H9 (cell line): ENCODE measurements at regions not wholly inside any gene's neighbourhood (a gene's known extent, or its start where the extent isn't known, plus 50 kb on each side); places are given as distances from the start of the nearest gene placed in this dataset.

Source experiments
- DNase-seq: peaks from one replicate; pipeline ENCODE4 v3.0.0-alpha.2; 2017
- H2AFZ ChIP-seq: one replicate; pipeline ENCODE4 v1.6.1; 2013; ENCODE audit warnings: mild to moderate bottlenecking, low read length, control low read depth, moderate library complexity
- H2AK5ac ChIP-seq: 2 replicates; pipeline ENCODE4 v1.6.1; 2013; ENCODE audit warnings: low read length, control low read depth, mixed read lengths; ENCODE audit not compliant: insufficient read length
- H2BK120ac ChIP-seq: one replicate; pipeline ENCODE4 v1.6.1; 2013; ENCODE audit warnings: low read depth, mild to moderate bottlenecking, low read length, control low read depth, inconsistent platforms; ENCODE audit not compliant: poor library complexity, severe bottlenecking
- H2BK12ac ChIP-seq: 2 replicates; pipeline ENCODE4 v1.6.1; 2013; ENCODE audit warnings: low read length, control low read depth, mixed read lengths, low read depth; ENCODE audit not compliant: insufficient read length
- H2BK15ac ChIP-seq: 2 replicates; pipeline ENCODE4 v1.6.1; 2013; ENCODE audit warnings: low read depth, low read length, control low read depth
- H2BK20ac ChIP-seq: one replicate; pipeline ENCODE4 v1.6.1; 2013; ENCODE audit warnings: low read depth, mild to moderate bottlenecking, low read length, control low read depth, inconsistent platforms; ENCODE audit not compliant: poor library complexity, severe bottlenecking
- H2BK5ac ChIP-seq: 2 replicates; pipeline ENCODE4 v1.6.1; 2013; ENCODE audit warnings: low read length, control low read depth, mixed read lengths; ENCODE audit not compliant: insufficient read length
- H3K14ac ChIP-seq: 2 replicates; pipeline ENCODE4 v1.6.1; 2013; ENCODE audit warnings: low read length, control low read depth; ENCODE audit not compliant: insufficient read depth
- H3K18ac ChIP-seq: 2 replicates; pipeline ENCODE4 v1.6.1; 2013; ENCODE audit warnings: low read depth, mild to moderate bottlenecking, mixed read lengths, low read length, control low read depth; ENCODE audit not compliant: insufficient read length
- H3K23ac ChIP-seq: 2 replicates; pipeline ENCODE4 v1.6.1; 2013; ENCODE audit warnings: low read length, control low read depth, mixed read lengths, low read depth; ENCODE audit not compliant: insufficient read length
- H3K23me2 ChIP-seq: 2 replicates; pipeline ENCODE4 v1.6.1; 2013; ENCODE audit warnings: low read depth, mild to moderate bottlenecking, mixed read lengths, low read length, control low read depth; ENCODE audit not compliant: insufficient read length, poor library complexity, severe bottlenecking
- H3K27ac ChIP-seq: 2 replicates; pipeline ENCODE4 v1.5.1; 2013; ENCODE audit warnings: low read length, control low read depth, mixed read lengths, low read depth; ENCODE audit not compliant: insufficient read length
- H3K27me3 ChIP-seq: 2 replicates; pipeline ENCODE4 v1.6.1; 2013; ENCODE audit warnings: low read length, control low read depth, inconsistent platforms; ENCODE audit not compliant: insufficient read depth
- H3K4ac ChIP-seq: 2 replicates; pipeline ENCODE4 v1.6.1; 2013; ENCODE audit warnings: low read depth, mild to moderate bottlenecking, control low read depth, inconsistent platforms, low read length, moderate library complexity
- H3K4me1 ChIP-seq: 2 replicates; pipeline ENCODE4 v1.6.1; 2013; ENCODE audit warnings: low read length, control low read depth, inconsistent platforms; ENCODE audit not compliant: insufficient read depth
- H3K4me2 ChIP-seq: 2 replicates; pipeline ENCODE4 v1.6.1; 2013; ENCODE audit warnings: low read length, control low read depth, mixed read lengths; ENCODE audit not compliant: insufficient read length, insufficient read depth
- H3K56ac ChIP-seq: 2 replicates; pipeline ENCODE4 v1.6.1; 2013; ENCODE audit warnings: low read depth, mild to moderate bottlenecking, mixed read lengths, low read length, control low read depth; ENCODE audit not compliant: insufficient read length
- H3K79me1 ChIP-seq: 2 replicates; pipeline ENCODE4 v1.6.1; 2013; ENCODE audit warnings: low read depth, mild to moderate bottlenecking, moderate library complexity, low read length, control low read depth, inconsistent platforms; ENCODE audit not compliant: insufficient read depth, poor library complexity, severe bottlenecking
- H3K79me2 ChIP-seq: 2 replicates; pipeline ENCODE4 v1.6.1; 2013; ENCODE audit warnings: low read length, control low read depth, inconsistent platforms; ENCODE audit not compliant: insufficient read depth
- H3K9ac ChIP-seq: 2 replicates; pipeline ENCODE4 v1.6.1; 2013; ENCODE audit warnings: low read length, control low read depth, mixed read lengths; ENCODE audit not compliant: insufficient read length; ENCODE audit errors: extremely low read depth
- H3K9me3 ChIP-seq: one replicate; pipeline ENCODE4 v1.6.1; 2013; ENCODE audit warnings: low read depth, low read length, inconsistent platforms; ENCODE audit not compliant: control insufficient read depth
- H3T11ph ChIP-seq: one replicate; pipeline ENCODE4 v1.6.1; 2013; ENCODE audit warnings: mild to moderate bottlenecking, low read length, control low read depth, inconsistent platforms
- H4K20me1 ChIP-seq: one replicate; pipeline ENCODE4 v1.6.1; 2013; ENCODE audit not compliant: control insufficient read depth, insufficient read length, insufficient read depth
- H4K5ac ChIP-seq: 2 replicates; pipeline ENCODE4 v1.6.1; 2013; ENCODE audit warnings: low read depth, mild to moderate bottlenecking, mixed read lengths, low read length, control low read depth; ENCODE audit not compliant: insufficient read length
- H4K8ac ChIP-seq: replicated peaks from 2 replicates; pipeline ENCODE4 v1.6.1; 2013; ENCODE audit warnings: low read length, control low read depth, mixed read lengths, low read depth; ENCODE audit not compliant: insufficient read length
- H4K91ac ChIP-seq: 2 replicates; pipeline ENCODE4 v1.6.1; 2013; ENCODE audit warnings: low read depth, mild to moderate bottlenecking, moderate library complexity, mixed read lengths, low read length, control low read depth; ENCODE audit not compliant: insufficient read length
- H3K27ac Mint-ChIP-seq, 3 experiments: 2 replicates in 2 of 3; 3 replicates in 1 of 3; pipeline ENCODE4 v1.8.0; 2020 to 2021; ENCODE audit warnings: mixed read lengths in 3 of 3, mild to moderate bottlenecking in 1 of 3, moderate library complexity in 1 of 3
- H3K27me3 Mint-ChIP-seq: 2 replicates; pipeline ENCODE4 v1.8.0; 2021; ENCODE audit warnings: low read depth, mild to moderate bottlenecking, moderate library complexity, mixed read lengths
- H3K36me3 Mint-ChIP-seq, 3 experiments: 2 replicates in 2 of 3; 3 replicates in 1 of 3; pipeline ENCODE4 v1.8.0; 2020 to 2021; ENCODE audit warnings: low read depth in 3 of 3, mixed read lengths in 3 of 3; ENCODE audit not compliant: insufficient read depth in 1 of 3
- H3K4me1 Mint-ChIP-seq, 2 experiments: 2 replicates each; pipeline ENCODE4 v1.8.0; 2020; ENCODE audit warnings: mixed read lengths in 2 of 2
- H3K4me3 Mint-ChIP-seq, 2 experiments: 2 replicates in 1 of 2; 3 replicates in 1 of 2; pipeline ENCODE4 v1.8.0; 2020 to 2021; ENCODE audit warnings: mild to moderate bottlenecking in 2 of 2, mixed read lengths in 2 of 2, moderate library complexity in 1 of 2
- H3K9me3 Mint-ChIP-seq, 2 experiments: 2 replicates in 1 of 2; 3 replicates in 1 of 2; pipeline ENCODE4 v1.8.0; 2020; ENCODE audit warnings: mild to moderate bottlenecking in 2 of 2, mixed read lengths in 2 of 2, moderate library complexity in 1 of 2
- WGBS: extraction: QIAGEN DNeasy Blood & Tissue Kit; methylation state at CpG from one replicate; pipeline ENCODE4 v1.1.7; 2013; ENCODE audit warnings: missing lambda C conversion rate, low lambda C conversion rate, mixed read lengths; ENCODE audit not compliant: insufficient read length; ENCODE audit errors: extremely low coverage; 5-methylcytosine and 5-hydroxymethylcytosine counted together
- TF ChIP-seq, protein P1 (sequence below): fragments of 200-600 bp; sonication (generic); conservative IDR thresholded peaks from 3 replicates; pipeline ENCODE4 v1.8.0; 2021; ENCODE audit warnings: antibody characterized with exemption, mild to moderate bottlenecking

DNA sequence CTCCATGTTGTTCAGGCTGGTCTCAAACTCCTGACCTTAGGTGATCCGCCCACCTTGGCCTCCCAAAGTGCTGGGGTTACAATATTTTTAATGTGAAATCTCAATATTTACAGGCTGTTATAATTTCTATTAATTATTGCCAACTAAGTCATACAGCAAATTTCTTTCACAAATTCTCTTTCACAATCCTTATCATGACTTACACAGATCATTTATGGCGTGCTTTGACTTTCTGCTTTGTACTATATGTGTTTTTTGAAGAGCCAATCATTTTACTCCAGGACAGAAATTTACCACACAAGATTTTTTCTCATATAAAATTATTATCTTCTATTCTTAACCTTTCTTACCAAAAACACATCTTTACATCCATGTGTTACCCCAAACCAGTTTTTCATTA, 1729.9 kb downstream of the NCAM2 start:
- DNase-seq = no peak
- TF ChIP-seq, protein P1, sequence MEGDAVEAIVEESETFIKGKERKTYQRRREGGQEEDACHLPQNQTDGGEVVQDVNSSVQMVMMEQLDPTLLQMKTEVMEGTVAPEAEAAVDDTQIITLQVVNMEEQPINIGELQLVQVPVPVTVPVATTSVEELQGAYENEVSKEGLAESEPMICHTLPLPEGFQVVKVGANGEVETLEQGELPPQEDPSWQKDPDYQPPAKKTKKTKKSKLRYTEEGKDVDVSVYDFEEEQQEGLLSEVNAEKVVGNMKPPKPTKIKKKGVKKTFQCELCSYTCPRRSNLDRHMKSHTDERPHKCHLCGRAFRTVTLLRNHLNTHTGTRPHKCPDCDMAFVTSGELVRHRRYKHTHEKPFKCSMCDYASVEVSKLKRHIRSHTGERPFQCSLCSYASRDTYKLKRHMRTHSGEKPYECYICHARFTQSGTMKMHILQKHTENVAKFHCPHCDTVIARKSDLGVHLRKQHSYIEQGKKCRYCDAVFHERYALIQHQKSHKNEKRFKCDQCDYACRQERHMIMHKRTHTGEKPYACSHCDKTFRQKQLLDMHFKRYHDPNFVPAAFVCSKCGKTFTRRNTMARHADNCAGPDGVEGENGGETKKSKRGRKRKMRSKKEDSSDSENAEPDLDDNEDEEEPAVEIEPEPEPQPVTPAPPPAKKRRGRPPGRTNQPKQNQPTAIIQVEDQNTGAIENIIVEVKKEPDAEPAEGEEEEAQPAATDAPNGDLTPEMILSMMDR = no peak
- H3K9me3 Mint-ChIP-seq = peaks cover 77 to 79% of the 10 kb centered on the region in 2 experiments

More for the DNA sequence above, 1729.9 kb downstream of the NCAM2 start:
- Histone ChIP-seq H3K79me1 (no peaks in the 10 kb centered on the region), H3K79me2 (no peaks in the 10 kb centered on the region), H3K56ac (no peak overlapping the region), H4K20me1 (no peaks in the 10 kb centered on the region), H3K4me1 (no peaks in the 10 kb centered on the region), H2AFZ (no peak overlapping the region), H4K5ac (no peak overlapping the region), H2BK5ac (no peak overlapping the region), H2BK120ac (no peak overlapping the region), H3K4me2 (no peak overlapping the region), H3K14ac (no peak overlapping the region), H3K23me2 (no peaks in the 10 kb centered on the region), H3K27me3 (no peaks in the 10 kb centered on the region), H3T11ph (no peak overlapping the region), H2AK5ac (no peak overlapping the region), H4K8ac (no peak overlapping the region), H3K9ac (no peak overlapping the region), H3K27ac (no peak overlapping the region), H3K23ac (no peak overlapping the region), H3K4ac (no peak overlapping the region), H4K91ac (no peak overlapping the region), H2BK15ac (no peak overlapping the region), H3K18ac (no peak overlapping the region), H2BK20ac (no peak overlapping the region), H3K9me3 (peaks cover 30% of the 10 kb centered on the region), H2BK12ac (no peak overlapping the region)
- Mint-ChIP-seq H3K36me3 (peaks cover 16 to 40% (median 23%) of the 10 kb centered on the region in 3 experiments), H3K27ac (no peak overlapping the region), H3K4me3 (no peak overlapping the region), H3K4me1 (no peaks in the 10 kb centered on the region), H3K27me3 (no peaks in the 10 kb centered on the region)
- no CpG with 5 or more reads among the region's 2 CpGs for WGBS
